GM12875 (cell line): ENCODE measurements at regions not wholly inside any gene's neighbourhood (a gene's known extent, or its start where the extent isn't known, plus 50 kb on each side); places are given as distances from the start of the nearest gene placed in this dataset.

Experiments used
- H3K4me3 ChIP-seq: one replicate; pipeline ENCODE4 v1.5.1; 2011; ENCODE audit warnings: low read depth, low read length, control low read depth
- TF ChIP-seq, protein P1 (sequence below): IDR thresholded peaks from 2 replicates; pipeline ENCODE4 v1.5.1; 2011; ENCODE audit warnings: low read depth, mild to moderate bottlenecking, control low read depth, inconsistent platforms, low read length, moderate library complexity, borderline replicate concordance; ENCODE audit not compliant: insufficient read depth

- no peak overlapping the region for H3K4me3 ChIP-seq
- TF ChIP-seq, protein P1, sequence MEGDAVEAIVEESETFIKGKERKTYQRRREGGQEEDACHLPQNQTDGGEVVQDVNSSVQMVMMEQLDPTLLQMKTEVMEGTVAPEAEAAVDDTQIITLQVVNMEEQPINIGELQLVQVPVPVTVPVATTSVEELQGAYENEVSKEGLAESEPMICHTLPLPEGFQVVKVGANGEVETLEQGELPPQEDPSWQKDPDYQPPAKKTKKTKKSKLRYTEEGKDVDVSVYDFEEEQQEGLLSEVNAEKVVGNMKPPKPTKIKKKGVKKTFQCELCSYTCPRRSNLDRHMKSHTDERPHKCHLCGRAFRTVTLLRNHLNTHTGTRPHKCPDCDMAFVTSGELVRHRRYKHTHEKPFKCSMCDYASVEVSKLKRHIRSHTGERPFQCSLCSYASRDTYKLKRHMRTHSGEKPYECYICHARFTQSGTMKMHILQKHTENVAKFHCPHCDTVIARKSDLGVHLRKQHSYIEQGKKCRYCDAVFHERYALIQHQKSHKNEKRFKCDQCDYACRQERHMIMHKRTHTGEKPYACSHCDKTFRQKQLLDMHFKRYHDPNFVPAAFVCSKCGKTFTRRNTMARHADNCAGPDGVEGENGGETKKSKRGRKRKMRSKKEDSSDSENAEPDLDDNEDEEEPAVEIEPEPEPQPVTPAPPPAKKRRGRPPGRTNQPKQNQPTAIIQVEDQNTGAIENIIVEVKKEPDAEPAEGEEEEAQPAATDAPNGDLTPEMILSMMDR = no peak
Measured at GRCh38 chr2:221662689-221663391, 90.7 kb upstream of the EPHA4 start.

DNA sequence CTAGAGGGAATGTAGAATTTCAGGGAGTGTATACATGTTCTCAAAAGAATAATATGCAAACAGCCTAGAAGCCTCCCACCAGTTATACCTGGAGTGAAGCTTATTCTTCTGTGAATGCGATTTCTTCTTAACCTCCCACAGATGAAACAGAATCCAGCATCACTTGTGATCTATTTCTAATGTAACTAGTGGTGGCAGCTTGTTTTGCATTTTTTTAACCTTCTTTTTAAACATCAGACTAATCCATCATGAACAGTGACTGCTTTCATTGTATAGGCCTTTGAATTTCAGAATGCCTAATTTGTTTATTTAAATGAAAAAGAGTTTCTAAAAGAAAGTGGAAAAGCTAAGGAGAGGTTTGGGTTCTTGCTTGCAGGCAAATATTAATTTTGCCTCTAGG lies 85.7 kb upstream of the EPHA4 start:
- no peak overlapping the region for H3K4me3 ChIP-seq
- TF ChIP-seq, protein P1 = no peak

GRCh38 chr2:221655300-221655699 lies 83.2 kb upstream of the EPHA4 start:
- H3K4me3 ChIP-seq = no peak overlapping the region

GRCh38 chr2:221653182-221653581 lies 81.1 kb upstream of the EPHA4 start:
- H3K4me3 ChIP-seq = no peak overlapping the region
- TF ChIP-seq, protein P1 = no peak

More at GRCh38 chr2:221655300-221655699, 83.2 kb upstream of the EPHA4 start:
- TF ChIP-seq, protein P1 = no peak

- H3K4me3 ChIP-seq = no peak overlapping the region
- TF ChIP-seq, protein P1 = no peak
Measured at GRCh38 chr2:221649051-221649775, 77.1 kb upstream of the EPHA4 start.

GRCh38 chr2:221642447-221642846 lies 70.3 kb upstream of the EPHA4 start:
- H3K4me3 ChIP-seq = no peak overlapping the region

More at GRCh38 chr2:221642447-221642846, 70.3 kb upstream of the EPHA4 start:
- TF ChIP-seq, protein P1 = no peak
